ENCODE measurements at regions not wholly inside any gene's neighbourhood (a gene's known extent, or its start where the extent isn't known, plus 50 kb on each side); places are given as distances from the start of the nearest gene placed in this dataset.
"Not testable (repeated sequence)": the region's sequence is repeated elsewhere in the genome, so short reads cannot be mapped to it uniquely, and the experiment has no call there.

- H2AFZ ChIP-seq (replicated peaks; ENCODE audit: low read length, poor library complexity); H3K56ac ChIP-seq (ENCODE audit: extremely low read depth, insufficient read depth, low read length); H3K4me1 ChIP-seq (ENCODE audit: control insufficient read depth, insufficient read depth, low read length); H3K23ac ChIP-seq (ENCODE audit: low read depth, low read length); H4K8ac ChIP-seq (ENCODE audit: low read depth in 2 of 2, low read length in 2 of 2); BruUV-seq (replicated peaks); H2AK9ac ChIP-seq (replicated peaks; ENCODE audit: low read depth, low read length, poor library complexity); H3K14ac ChIP-seq (replicated peaks; ENCODE audit: low read depth, low read length); POLR2A ChIA-PET (ENCODE audit: unreplicated experiment); H3K4me3 ChIP-seq (ENCODE audit: insufficient read depth, low read depth, low read length); intact Hi-C loops (cut with micrococcal nuclease); dilution Hi-C loops (cut with HindIII; ENCODE audit: low sequenced_read_pairs, unreplicated experiment); ATAC-seq (ENCODE audit: low read depth); CTCF ChIA-PET; H4K91ac ChIP-seq (ENCODE audit: insufficient read depth, low read depth, low read length); H3K36me3 ChIP-seq (ENCODE audit: control insufficient read depth, insufficient read depth, low read length); H3K9ac ChIP-seq (ENCODE audit: low read depth, low read length); H3K18ac ChIP-seq (ENCODE audit: low read depth, low read length); H3K27me3 ChIP-seq (ENCODE audit: control insufficient read depth, insufficient read depth, low read length); H3K27ac ChIP-seq (ENCODE audit: insufficient read depth, low read length); H2BK20ac ChIP-seq (ENCODE audit: low read depth, low read length); H3K79me1 ChIP-seq (ENCODE audit: low read depth in 1 of 2, low read length in 2 of 2); H3K9me3 ChIP-seq (ENCODE audit: control insufficient read depth, insufficient read depth, low read length); DNase-seq; H2BK15ac ChIP-seq (ENCODE audit: low read depth, low read length); H3K9me1 ChIP-seq (ENCODE audit: insufficient read depth, low read length); H3K4me2 ChIP-seq (ENCODE audit: low read depth, low read length); H2BK120ac ChIP-seq (ENCODE audit: low read depth, low read length); H2BK5ac ChIP-seq (ENCODE audit: low read depth, low read length, poor library complexity, severe bottlenecking); in situ Hi-C loops (cut with MboI; ENCODE audit: low sequenced_read_pairs); H3K4ac ChIP-seq (ENCODE audit: low read depth, low read length); H2AK5ac ChIP-seq (ENCODE audit: low read depth, low read length); H4K5ac ChIP-seq (ENCODE audit: low read depth, low read length); H4K20me1 ChIP-seq (ENCODE audit: insufficient read depth, low read length): not testable (repeated sequence)
- WGBS, 2 experiments (ENCODE audit: extremely low coverage in 2 of 2, insufficient read length in 1 of 2), result no CpG with 5 or more reads among the region's 7 CpGs
These were observed 275.8 kb upstream of the PROX1 start for GRCh38 chr1:213711833-213712490.

All from IMR-90 (cell line).